ENCODE measurements at regions not wholly inside any gene's neighbourhood (a gene's known extent, or its start where the extent isn't known, plus 50 kb on each side); places are given as distances from the start of the nearest gene placed in this dataset.

GRCh38 chr10:3524086-3524960 is 260.7 kb downstream of the KLF6 start:
- no peak for TF ChIP-seq POLR2AphosphoS5 (IDR thresholded peaks at IDR 0.05; ENCODE audit: low read depth, low read length)
- no peak for TF ChIP-seq REST (IDR thresholded peaks at IDR 0.05; ENCODE audit: insufficient read depth in 1 of 2, low read depth in 2 of 2, low read length in 2 of 2)
- no peak for TF ChIP-seq TAF1 (IDR thresholded peaks at IDR 0.05; ENCODE audit: borderline replicate concordance, insufficient read depth, low read length)
